HEK293 (cell line): ENCODE measurements at regions not wholly inside any gene's neighbourhood (a gene's known extent, or its start where the extent isn't known, plus 50 kb on each side); places are given as distances from the start of the nearest gene placed in this dataset.

Experiments
- CTCF ChIA-PET: fragments of 350-600 bp; formaldehyde crosslinking; extraction: SDS; loops from one replicate; lab custom pipeline; 2021; ENCODE audit warnings: antibody characterized with exemption; lab: Yijun Ruan, JAX
- POLR2A ChIA-PET: fragments of 300-600 bp; formaldehyde crosslinking; extraction: SDS; loops from one replicate; lab custom pipeline; 2020; ENCODE audit warnings: antibody characterized with exemption, inconsistent platforms; lab: Yijun Ruan, JAX
- H3K27ac ChIP-seq: fragments of 200-500 bp; sonication (Bioruptor generic); 2 replicates; pipeline ENCODE4 v1.5.1; 2014; ENCODE audit warnings: low read depth, low read length, control low read depth, inconsistent platforms; ENCODE audit errors: extremely low read depth
- H3K36me3 ChIP-seq, 2 experiments: fragments of 200-500 bp in 1 of 2; sonication (Bioruptor generic) in 1 of 2; 1 replicate in 1 of 2; 2 replicates in 1 of 2; pipeline ENCODE4 v1.5.1; 2014 to 2017; ENCODE audit warnings: inconsistent platforms in 2 of 2, low read length in 2 of 2; ENCODE audit not compliant: control insufficient read depth in 2 of 2, insufficient read depth in 1 of 2
- H3K4me1 ChIP-seq: fragments of 200-500 bp; sonication (Bioruptor generic); 2 replicates; pipeline ENCODE4 v1.5.1; 2014; ENCODE audit warnings: mild to moderate bottlenecking, low read length, inconsistent platforms; ENCODE audit not compliant: control insufficient read depth, insufficient read depth
- H3K4me3 ChIP-seq: 2 replicates; pipeline ENCODE4 v1.5.1; 2011; ENCODE audit warnings: low read depth, mild to moderate bottlenecking, control low read depth, low read length, moderate library complexity
- H3K9me3 ChIP-seq: fragments of 200-500 bp; sonication (Bioruptor generic); 2 replicates; pipeline ENCODE4 v1.5.1; 2014; ENCODE audit warnings: low read depth, low read length, inconsistent platforms; ENCODE audit not compliant: control insufficient read depth, insufficient read depth
- KLF7 ChIP-seq: fragments of 450-650 bp; formaldehyde crosslinking; IDR thresholded peaks from 2 replicates; pipeline ENCODE4 v1.5.1; 2016; ENCODE audit warnings: missing biosample characterization, missing genetic modification characterization, borderline replicate concordance
- MYNN ChIP-seq: fragments of 450-650 bp; formaldehyde crosslinking; IDR thresholded peaks from 2 replicates; pipeline ENCODE4 v1.5.1; 2016; ENCODE audit warnings: missing biosample characterization, missing genetic modification characterization, borderline replicate concordance
- SETDB1 ChIP-seq: IDR thresholded peaks from one replicate; pipeline ENCODE4 v1.6.1; 2017; ENCODE audit warnings: mild to moderate bottlenecking, low read length, moderate library complexity, mixed read lengths; ENCODE audit not compliant: insufficient read length
- SP3 ChIP-seq: fragments of 450-650 bp; formaldehyde crosslinking; IDR thresholded peaks from 2 replicates; pipeline ENCODE4 v1.5.1; 2016; ENCODE audit warnings: missing biosample characterization, missing genetic modification characterization
- ZBTB8A ChIP-seq: fragments of 450-650 bp; formaldehyde crosslinking; IDR thresholded peaks from 2 replicates; pipeline ENCODE4 v1.5.1; 2016; ENCODE audit warnings: missing biosample characterization, missing genetic modification characterization
- ZFP41 ChIP-seq: fragments of 450-650 bp; formaldehyde crosslinking; IDR thresholded peaks from 2 replicates; pipeline ENCODE4 v1.5.1; 2016; ENCODE audit warnings: missing biosample characterization, missing genetic modification characterization, borderline replicate concordance
- ZNF138 ChIP-seq: fragments of 450-650 bp; formaldehyde crosslinking; IDR thresholded peaks from 2 replicates; pipeline ENCODE4 v1.5.1; 2016; ENCODE audit warnings: missing biosample characterization, missing genetic modification characterization, borderline replicate concordance
- ZNF223 ChIP-seq: fragments of 450-650 bp; formaldehyde crosslinking; IDR thresholded peaks from 2 replicates; pipeline ENCODE4 v1.5.1; 2016; ENCODE audit warnings: missing biosample characterization, missing genetic modification characterization
- ZNF37A ChIP-seq: fragments of 450-650 bp; IDR thresholded peaks from 2 replicates; pipeline ENCODE4 v1.5.1; 2018; ENCODE audit warnings: missing biosample characterization, missing genetic modification characterization
- ZNF514 ChIP-seq: fragments of 450-650 bp; formaldehyde crosslinking; IDR thresholded peaks from 2 replicates; pipeline ENCODE4 v1.5.1; 2016; ENCODE audit warnings: missing biosample characterization, missing genetic modification characterization
- ZNF544 ChIP-seq: fragments of 450-650 bp; formaldehyde crosslinking; IDR thresholded peaks from 2 replicates; pipeline ENCODE4 v1.5.0; 2017; ENCODE audit warnings: missing biosample characterization, missing genetic modification characterization
- ZNF596 ChIP-seq: fragments of 450-650 bp; IDR thresholded peaks from 2 replicates; pipeline ENCODE4 v1.5.0; 2018; ENCODE audit warnings: missing biosample characterization, mild to moderate bottlenecking, missing genetic modification characterization, moderate library complexity
- ZNF610 ChIP-seq: fragments of 450-650 bp; formaldehyde crosslinking; IDR thresholded peaks from 2 replicates; pipeline ENCODE4 v1.5.1; 2016; ENCODE audit warnings: missing biosample characterization, missing genetic modification characterization, borderline replicate concordance
- ZNF776 ChIP-seq: fragments of 450-650 bp; formaldehyde crosslinking; IDR thresholded peaks from 2 replicates; pipeline ENCODE4 v1.5.0; 2017; ENCODE audit warnings: missing biosample characterization, missing genetic modification characterization, borderline replicate concordance
- TF ChIP-seq, protein P1 (sequence below): fragments of 450-650 bp; formaldehyde crosslinking; IDR thresholded peaks from 2 replicates; pipeline ENCODE4 v1.5.0; 2017; ENCODE audit warnings: missing biosample characterization, missing genetic modification characterization, borderline replicate concordance
- TF ChIP-seq, protein P2 (sequence below): fragments of 450-650 bp; formaldehyde crosslinking; IDR thresholded peaks from 2 replicates; pipeline ENCODE4 v1.5.1; 2017; ENCODE audit warnings: missing biosample characterization, mild to moderate bottlenecking, missing genetic modification characterization, moderate library complexity
- TF ChIP-seq, protein P3 (sequence below): fragments of 450-650 bp; formaldehyde crosslinking; IDR thresholded peaks from 2 replicates; pipeline ENCODE4 v1.5.1; 2016; ENCODE audit warnings: missing biosample characterization, missing genetic modification characterization
- TF ChIP-seq, protein P4 (sequence below): fragments of 450-650 bp; formaldehyde crosslinking; IDR thresholded peaks from 2 replicates; pipeline ENCODE4 v1.5.1; 2016; ENCODE audit warnings: missing biosample characterization, missing genetic modification characterization
- TF ChIP-seq, protein P5 (sequence below): fragments of 450-650 bp; formaldehyde crosslinking; IDR thresholded peaks from 2 replicates; pipeline ENCODE4 v1.5.1; 2017; ENCODE audit warnings: missing biosample characterization, missing genetic modification characterization

DNA sequence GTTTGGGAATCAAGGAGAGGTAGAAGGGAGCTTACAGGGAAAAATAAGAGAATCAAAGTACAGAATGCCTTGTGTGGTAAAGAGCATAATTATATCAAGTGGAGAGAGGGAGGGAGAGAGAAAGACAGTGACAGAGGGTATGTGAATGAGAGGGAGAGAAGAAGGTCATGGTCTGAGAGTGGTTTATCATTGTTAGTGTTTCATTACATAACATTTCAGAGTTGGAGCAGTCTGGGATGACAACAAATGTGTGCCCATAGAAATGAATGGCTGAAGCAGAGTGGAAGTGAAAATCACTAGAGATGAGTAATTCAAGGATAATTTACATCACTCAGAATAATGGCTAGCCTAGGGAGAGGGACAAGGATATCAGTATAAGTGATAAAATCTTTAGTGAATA, 799.2 kb downstream of the TLE1 start:
- Histone ChIP-seq H3K27ac (no peak overlapping the region), H3K4me1 (no peaks in the 10 kb centered on the region), H3K36me3 (no peaks in the 10 kb centered on the region), H3K9me3 (no peaks in the 10 kb centered on the region), H3K4me3 (no peak overlapping the region)
- POLR2A ChIA-PET: no interaction called here
- TF ChIP-seq, protein P1, sequence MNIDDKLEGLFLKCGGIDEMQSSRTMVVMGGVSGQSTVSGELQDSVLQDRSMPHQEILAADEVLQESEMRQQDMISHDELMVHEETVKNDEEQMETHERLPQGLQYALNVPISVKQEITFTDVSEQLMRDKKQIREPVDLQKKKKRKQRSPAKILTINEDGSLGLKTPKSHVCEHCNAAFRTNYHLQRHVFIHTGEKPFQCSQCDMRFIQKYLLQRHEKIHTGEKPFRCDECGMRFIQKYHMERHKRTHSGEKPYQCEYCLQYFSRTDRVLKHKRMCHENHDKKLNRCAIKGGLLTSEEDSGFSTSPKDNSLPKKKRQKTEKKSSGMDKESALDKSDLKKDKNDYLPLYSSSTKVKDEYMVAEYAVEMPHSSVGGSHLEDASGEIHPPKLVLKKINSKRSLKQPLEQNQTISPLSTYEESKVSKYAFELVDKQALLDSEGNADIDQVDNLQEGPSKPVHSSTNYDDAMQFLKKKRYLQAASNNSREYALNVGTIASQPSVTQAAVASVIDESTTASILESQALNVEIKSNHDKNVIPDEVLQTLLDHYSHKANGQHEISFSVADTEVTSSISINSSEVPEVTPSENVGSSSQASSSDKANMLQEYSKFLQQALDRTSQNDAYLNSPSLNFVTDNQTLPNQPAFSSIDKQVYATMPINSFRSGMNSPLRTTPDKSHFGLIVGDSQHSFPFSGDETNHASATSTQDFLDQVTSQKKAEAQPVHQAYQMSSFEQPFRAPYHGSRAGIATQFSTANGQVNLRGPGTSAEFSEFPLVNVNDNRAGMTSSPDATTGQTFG (tag by site-specific recombination): no peak
- TF ChIP-seq ZNF776 (tag by site-specific recombination) (no peak), KLF7 (tag by site-specific recombination) (no peak), ZNF610 (tag by site-specific recombination) (no peak), SETDB1 (no peak), ZNF37A (tag by site-specific recombination) (no peak), ZNF138 (tag by site-specific recombination) (no peak), SP3 (tag by site-specific recombination) (no peak)
- CTCF ChIA-PET: interaction anchor here (0.6 kb wide), 1 partner anchor 1716 kb away, joined by 3 read pairs; no protein-coding TSS in a partner anchor

DNA sequence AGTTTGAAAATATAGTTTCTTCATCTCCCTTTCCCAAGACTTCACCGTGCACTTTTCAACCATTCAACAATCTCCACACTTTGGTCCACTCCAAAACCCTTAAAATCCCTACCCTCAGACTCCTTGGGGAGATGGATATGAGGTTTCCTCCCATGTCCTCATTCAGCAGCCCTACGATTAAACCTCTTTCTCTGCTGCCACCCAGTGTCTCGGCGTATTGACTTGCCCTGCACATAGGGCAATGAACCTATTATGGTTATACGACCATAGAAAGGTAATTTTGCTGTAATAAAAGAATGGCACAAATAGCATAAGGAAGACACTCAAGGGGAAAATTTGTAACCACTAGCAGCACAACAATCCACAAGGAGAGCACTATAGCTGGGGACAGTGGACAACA, 803.5 kb downstream of the TLE1 start:
- H3K9me3 ChIP-seq: no peaks in the 10 kb centered on the region
- TF ChIP-seq ZFP41 (tag by site-specific recombination) (no peak), ZBTB8A (tag by site-specific recombination) (no peak)
- TF ChIP-seq, all 188 proteins: peak for 0
- POLR2A ChIA-PET: no interaction called here
- H3K27ac ChIP-seq: no peak overlapping the region
- CTCF ChIA-PET: interaction anchor here (0.7 kb wide), 1 partner anchor 8 kb away, joined by 3 read pairs; no protein-coding TSS in a partner anchor
- no peaks in the 10 kb centered on the region for H3K4me1 ChIP-seq
- no peak overlapping the region for H3K4me3 ChIP-seq
- H3K36me3 ChIP-seq: no peaks in the 10 kb centered on the region

DNA sequence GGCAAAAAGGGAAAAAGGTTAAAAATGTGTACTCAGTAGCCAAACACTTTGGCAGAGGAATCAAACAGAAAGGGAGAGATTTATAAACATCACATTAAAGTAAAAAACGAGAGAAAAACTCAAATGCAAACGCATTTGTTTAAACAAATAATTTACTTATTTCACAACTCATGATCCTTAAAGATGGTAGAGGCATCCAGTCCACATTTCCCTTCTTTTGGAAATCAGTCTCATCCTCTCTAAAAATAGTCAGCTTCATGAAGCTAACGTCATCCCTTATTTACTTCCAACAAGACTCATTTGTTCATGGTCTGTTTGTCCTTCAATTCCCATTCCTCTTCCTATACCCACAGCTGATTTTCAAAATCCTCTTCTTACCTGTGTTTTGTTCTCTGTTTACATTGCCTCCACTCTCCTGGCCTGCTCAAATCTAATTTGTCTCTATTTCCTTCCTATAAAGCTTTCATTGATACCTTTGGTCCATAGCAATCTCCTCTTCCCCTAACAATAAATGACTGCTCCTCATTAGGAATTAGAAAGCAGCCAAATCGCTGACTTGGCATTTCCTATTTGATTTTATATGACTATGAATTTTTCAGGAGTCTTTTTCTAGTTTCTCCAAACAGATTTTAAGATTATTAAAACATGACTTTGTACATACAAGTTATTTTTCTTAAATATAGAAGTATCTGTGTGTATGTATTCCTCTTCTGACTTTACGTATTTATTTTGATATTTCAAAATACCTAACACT, 805.3 kb downstream of the TLE1 start:
- ChIA-PET POLR2A (no interaction called here), CTCF (interaction anchor here (0.7 kb wide), 1 partner anchor 375 kb away, joined by 3 read pairs; no protein-coding TSS in a partner anchor)
- TF ChIP-seq, protein P2, sequence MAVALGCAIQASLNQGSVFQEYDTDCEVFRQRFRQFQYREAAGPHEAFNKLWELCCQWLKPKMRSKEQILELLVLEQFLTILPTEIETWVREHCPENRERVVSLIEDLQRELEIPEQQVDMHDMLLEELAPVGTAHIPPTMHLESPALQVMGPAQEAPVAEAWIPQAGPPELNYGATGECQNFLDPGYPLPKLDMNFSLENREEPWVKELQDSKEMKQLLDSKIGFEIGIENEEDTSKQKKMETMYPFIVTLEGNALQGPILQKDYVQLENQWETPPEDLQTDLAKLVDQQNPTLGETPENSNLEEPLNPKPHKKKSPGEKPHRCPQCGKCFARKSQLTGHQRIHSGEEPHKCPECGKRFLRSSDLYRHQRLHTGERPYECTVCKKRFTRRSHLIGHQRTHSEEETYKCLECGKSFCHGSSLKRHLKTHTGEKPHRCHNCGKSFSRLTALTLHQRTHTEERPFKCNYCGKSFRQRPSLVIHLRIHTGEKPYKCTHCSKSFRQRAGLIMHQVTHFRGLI (tag by site-specific recombination): no peak
- TF ChIP-seq, protein P3, sequence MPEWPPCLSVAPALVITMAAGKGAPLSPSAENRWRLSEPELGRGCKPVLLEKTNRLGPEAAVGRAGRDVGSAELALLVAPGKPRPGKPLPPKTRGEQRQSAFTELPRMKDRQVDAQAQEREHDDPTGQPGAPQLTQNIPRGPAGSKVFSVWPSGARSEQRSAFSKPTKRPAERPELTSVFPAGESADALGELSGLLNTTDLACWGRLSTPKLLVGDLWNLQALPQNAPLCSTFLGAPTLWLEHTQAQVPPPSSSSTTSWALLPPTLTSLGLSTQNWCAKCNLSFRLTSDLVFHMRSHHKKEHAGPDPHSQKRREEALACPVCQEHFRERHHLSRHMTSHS (tag by site-specific recombination): no peak
- TF ChIP-seq, protein P4, sequence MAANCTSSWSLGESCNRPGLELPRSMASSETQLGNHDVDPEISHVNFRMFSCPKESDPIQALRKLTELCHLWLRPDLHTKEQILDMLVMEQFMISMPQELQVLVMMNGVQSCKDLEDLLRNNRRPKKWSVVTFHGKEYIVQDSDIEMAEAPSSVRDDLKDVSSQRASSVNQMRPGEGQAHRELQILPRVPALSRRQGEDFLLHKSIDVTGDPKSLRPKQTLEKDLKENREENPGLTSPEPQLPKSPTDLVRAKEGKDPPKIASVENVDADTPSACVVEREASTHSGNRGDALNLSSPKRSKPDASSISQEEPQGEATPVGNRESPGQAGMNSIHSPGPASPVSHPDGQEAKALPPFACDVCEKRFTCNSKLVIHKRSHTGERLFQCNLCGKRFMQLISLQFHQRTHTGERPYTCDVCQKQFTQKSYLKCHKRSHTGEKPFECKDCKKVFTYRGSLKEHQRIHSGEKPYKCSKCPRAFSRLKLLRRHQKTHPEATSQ: no peak
- TF ChIP-seq MYNN (tag by site-specific recombination) (no peak), ZNF544 (no peak), ZNF223 (no peak), ZNF596 (no peak), ZNF514 (tag by site-specific recombination) (no peak)
- TF ChIP-seq, protein P5, sequence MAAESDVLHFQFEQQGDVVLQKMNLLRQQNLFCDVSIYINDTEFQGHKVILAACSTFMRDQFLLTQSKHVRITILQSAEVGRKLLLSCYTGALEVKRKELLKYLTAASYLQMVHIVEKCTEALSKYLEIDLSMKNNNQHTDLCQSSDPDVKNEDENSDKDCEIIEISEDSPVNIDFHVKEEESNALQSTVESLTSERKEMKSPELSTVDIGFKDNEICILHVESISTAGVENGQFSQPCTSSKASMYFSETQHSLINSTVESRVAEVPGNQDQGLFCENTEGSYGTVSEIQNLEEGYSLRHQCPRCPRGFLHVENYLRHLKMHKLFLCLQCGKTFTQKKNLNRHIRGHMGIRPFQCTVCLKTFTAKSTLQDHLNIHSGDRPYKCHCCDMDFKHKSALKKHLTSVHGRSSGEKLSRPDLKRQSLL (tag by site-specific recombination): no peak
- H3K9me3 ChIP-seq: no peaks in the 10 kb centered on the region
- no peaks in the 10 kb centered on the region for H3K4me1 ChIP-seq
- no peaks in the 10 kb centered on the region for H3K36me3 ChIP-seq
- H3K27ac ChIP-seq: no peak overlapping the region
- H3K4me3 ChIP-seq: no peak overlapping the region
